CD4-positive, alpha-beta T cell (primary cell): ENCODE measurements at regions not wholly inside any gene's neighbourhood (a gene's known extent, or its start where the extent isn't known, plus 50 kb on each side); places are given as distances from the start of the nearest gene placed in this dataset.

Experiments
- ATAC-seq: fragments of 200-7000 bp; cut with Tn5 transposase; one replicate; pipeline ENCODE4 v1.10.0; 2022; ENCODE audit warnings: mild to moderate bottlenecking; ENCODE audit not compliant: poor library complexity
- CTCF ChIA-PET: fragments of 350-600 bp; sonication (Branson Sonifier 250); formaldehyde crosslinking; loops from one replicate; lab custom pipeline; 2021; ENCODE audit warnings: antibody characterized with exemption, inconsistent platforms; lab: Charles Lee
- POLR2A ChIA-PET: fragments of 350-600 bp; sonication (Branson Sonifier 250); formaldehyde crosslinking; loops from one replicate; lab custom pipeline; 2021; ENCODE audit warnings: antibody characterized with exemption, inconsistent platforms; lab: Charles Lee
- DNase-seq, 14 experiments: peaks; one replicate each; pipeline ENCODE4 v3.0.0-alpha.2; 2013 to 2020; ENCODE audit warnings: mixed read lengths in 2 of 14
- H3K27ac ChIP-seq, 2 donors: one replicate each; pipeline versions ENCODE4 v1.5.1 to v1.7.0; 2013; ENCODE audit warnings: low read length in 2 of 2, low read depth in 1 of 2, mild to moderate bottlenecking in 1 of 2
- H3K27me3 ChIP-seq, 2 experiments: 1 replicate in 1 of 2; 2 replicates in 1 of 2; pipeline versions ENCODE4 v1.6.1 to v1.7.0; 2013; ENCODE audit warnings: low read length in 2 of 2, control low read depth in 1 of 2, mild to moderate bottlenecking in 1 of 2, moderate library complexity in 1 of 2; ENCODE audit not compliant: insufficient read depth in 2 of 2, control insufficient read depth in 1 of 2
- H3K36me3 ChIP-seq: one replicate; pipeline ENCODE4 v1.6.1; 2013; ENCODE audit warnings: low read length, control low read depth; ENCODE audit not compliant: insufficient read depth
- H3K4me1 ChIP-seq: one replicate; pipeline ENCODE4 v1.6.1; 2013; ENCODE audit warnings: low read length, control low read depth; ENCODE audit not compliant: insufficient read depth
- H3K4me3 ChIP-seq: one replicate; pipeline ENCODE4 v1.5.1; 2013; ENCODE audit warnings: mild to moderate bottlenecking, low read length, moderate library complexity
- H3K9me3 ChIP-seq, 2 experiments: 1 replicate in 1 of 2; 2 replicates in 1 of 2; pipeline versions ENCODE4 v1.6.1 to v1.7.0; 2013; ENCODE audit warnings: low read length in 2 of 2, mild to moderate bottlenecking in 2 of 2, control low read depth in 1 of 2, moderate library complexity in 1 of 2; ENCODE audit not compliant: control insufficient read depth in 1 of 2, insufficient read depth in 1 of 2
- H3K27ac Mint-ChIP-seq: one replicate; pipeline ENCODE4 v1.8.0; 2020; ENCODE audit warnings: mixed read lengths
- H3K27me3 Mint-ChIP-seq: one replicate; pipeline ENCODE4 v1.8.0; 2021; ENCODE audit warnings: mixed read lengths
- H3K36me3 Mint-ChIP-seq: one replicate; pipeline ENCODE4 v1.8.0; 2021; ENCODE audit warnings: low read depth, mixed read lengths
- H3K4me1 Mint-ChIP-seq: one replicate; pipeline ENCODE4 v1.8.0; 2021; ENCODE audit warnings: low read depth, mixed read lengths
- H3K4me3 Mint-ChIP-seq: one replicate; pipeline ENCODE4 v1.8.0; 2020; ENCODE audit warnings: mild to moderate bottlenecking, mixed read lengths
- H3K9me3 Mint-ChIP-seq: one replicate; pipeline ENCODE4 v1.8.0; 2020; ENCODE audit warnings: mixed read lengths
- CTCF ChIP-seq: fragments of 200-600 bp; IDR thresholded peaks from one replicate; pipeline ENCODE4 v1.8.0; 2022; ENCODE audit warnings: antibody characterized with exemption, mild to moderate bottlenecking
- intact Hi-C, 2 experiments: fragments of 100-400 bp; cut with DNase I in 1 of 2; cut with micrococcal nuclease in 1 of 2; formaldehyde crosslinking; loops; one replicate each; pipeline versions ENCODE4 v1.15.1 to v1.9.0; 2023 to 2025; cut with DNase I, micrococcal nuclease

DNA sequence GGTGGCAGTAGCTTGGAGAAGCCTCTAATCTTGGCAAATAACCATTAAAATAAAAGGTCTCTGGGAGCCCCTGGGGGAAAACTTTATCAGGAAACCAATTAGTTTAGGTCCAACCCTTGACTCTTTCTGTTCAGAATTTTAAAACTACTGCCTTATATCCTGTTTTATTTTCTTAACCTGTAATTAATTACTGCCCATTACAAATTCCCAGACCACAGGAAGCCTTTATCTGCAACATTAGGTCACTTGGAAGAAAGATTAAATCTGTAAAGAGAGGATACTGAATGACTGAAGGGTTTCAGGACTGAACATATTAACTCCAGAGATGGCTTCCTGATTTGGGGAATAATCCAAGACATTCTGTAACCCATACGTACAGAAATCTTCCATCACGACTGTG, 320.5 kb upstream of the SORCS1 start:
- no peak for TF ChIP-seq CTCF
- Mint-ChIP-seq H3K27ac (no peak overlapping the region), H3K27me3 (no peaks in the 10 kb centered on the region), H3K9me3 (peaks cover 9% of the 10 kb centered on the region), H3K4me1 (no peaks in the 10 kb centered on the region), H3K36me3 (no peaks in the 10 kb centered on the region), H3K4me3 (no peak overlapping the region)
- POLR2A ChIA-PET = no interaction called here
- ATAC-seq (no peak), DNase-seq (no peak)
- CTCF ChIA-PET = no interaction called here
- no peak overlapping the region for H3K4me3 ChIP-seq
- peaks cover 0 to 5% of the 10 kb centered on the region in 2 experiments for H3K9me3 ChIP-seq
- no peaks in the 10 kb centered on the region for H3K4me1 ChIP-seq
- no peaks in the 10 kb centered on the region for H3K27me3 ChIP-seq
- intact Hi-C loops = no loop called here
- H3K36me3 ChIP-seq = no peaks in the 10 kb centered on the region
- H3K27ac ChIP-seq = no peak overlapping the region

- no peaks in the 10 kb centered on the region for H3K36me3 Mint-ChIP-seq
- no peaks in the 10 kb centered on the region for H3K27me3 Mint-ChIP-seq
- Histone ChIP-seq H3K27ac (no peak overlapping the region), H3K4me1 (no peaks in the 10 kb centered on the region), H3K27me3 (no peaks in the 10 kb centered on the region), H3K9me3 (peaks cover 0 to 8% of the 10 kb centered on the region in 2 experiments), H3K36me3 (no peaks in the 10 kb centered on the region), H3K4me3 (no peak overlapping the region)
- no peak for TF ChIP-seq CTCF
- H3K4me1 Mint-ChIP-seq = no peaks in the 10 kb centered on the region
- DNase-seq (no peak), ATAC-seq (no peak)
- ChIA-PET POLR2A (no interaction called here), CTCF (no interaction called here)
- no peak overlapping the region for H3K27ac Mint-ChIP-seq
- H3K9me3 Mint-ChIP-seq = peaks cover 9% of the 10 kb centered on the region
- intact Hi-C loops = no loop called here
- H3K4me3 Mint-ChIP-seq = no peak overlapping the region
These were observed 317.4 kb upstream of the SORCS1 start for GRCh38 chr10:107481881-107482280.

DNA sequence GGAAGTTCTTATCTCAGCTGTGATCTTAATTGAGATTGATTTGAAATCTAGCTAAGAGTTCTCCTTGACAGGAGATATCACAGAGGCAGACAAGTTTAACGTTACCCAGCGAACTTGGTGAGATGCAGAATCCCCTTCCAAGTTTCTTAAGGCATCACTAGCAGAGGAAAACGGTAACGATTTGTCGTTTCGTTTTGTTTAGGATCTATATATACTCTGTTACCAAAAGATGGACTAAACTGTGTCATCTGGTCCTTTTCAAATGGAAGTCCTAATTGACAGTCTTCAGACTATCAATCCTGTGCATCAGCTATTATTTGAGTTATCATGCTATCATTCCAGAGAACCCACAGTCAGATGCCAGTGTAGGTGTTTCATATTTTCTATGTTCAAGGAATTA, 316.7 kb upstream of the SORCS1 start:
- DNase-seq (no peak), ATAC-seq (no peak)
- no peak overlapping the region for H3K4me3 Mint-ChIP-seq
- H3K27ac ChIP-seq = no peak overlapping the region
- H3K27me3 ChIP-seq = no peaks in the 10 kb centered on the region
- ChIA-PET POLR2A (no interaction called here), CTCF (no interaction called here)
- H3K9me3 ChIP-seq = peaks cover 0 to 8% of the 10 kb centered on the region in 2 experiments
- intact Hi-C loops = no loop called here
- no peak for TF ChIP-seq CTCF
- H3K4me1 Mint-ChIP-seq = no peaks in the 10 kb centered on the region
- no peaks in the 10 kb centered on the region for H3K36me3 ChIP-seq
- no peaks in the 10 kb centered on the region for H3K4me1 ChIP-seq
- H3K9me3 Mint-ChIP-seq = peaks cover 12% of the 10 kb centered on the region
- H3K27me3 Mint-ChIP-seq = no peaks in the 10 kb centered on the region
- no peak overlapping the region for H3K4me3 ChIP-seq
- H3K36me3 Mint-ChIP-seq = no peaks in the 10 kb centered on the region
- H3K27ac Mint-ChIP-seq = no peak overlapping the region
